NCI-H345 treated with DMSO at 0.1 percent for 48 hours (cell line): ENCODE measurements at regions not wholly inside any gene's neighbourhood (a gene's known extent, or its start where the extent isn't known, plus 50 kb on each side); places are given as distances from the start of the nearest gene placed in this dataset.
"Not testable (repeated sequence)": the region's sequence is repeated elsewhere in the genome, so short reads cannot be mapped to it uniquely, and the experiment has no call there.

Experiments used
- DNase-seq: peaks from one replicate; lab custom pipeline; 2025; ENCODE audit not compliant: unreplicated experiment; lab: John Stamatoyannopoulos, UW

- peak; percentile 5 for DNase-seq
Observed at GRCh38 chr22:19599626-19600243, 75.5 kb upstream of the CLDN5 start.

DNA sequence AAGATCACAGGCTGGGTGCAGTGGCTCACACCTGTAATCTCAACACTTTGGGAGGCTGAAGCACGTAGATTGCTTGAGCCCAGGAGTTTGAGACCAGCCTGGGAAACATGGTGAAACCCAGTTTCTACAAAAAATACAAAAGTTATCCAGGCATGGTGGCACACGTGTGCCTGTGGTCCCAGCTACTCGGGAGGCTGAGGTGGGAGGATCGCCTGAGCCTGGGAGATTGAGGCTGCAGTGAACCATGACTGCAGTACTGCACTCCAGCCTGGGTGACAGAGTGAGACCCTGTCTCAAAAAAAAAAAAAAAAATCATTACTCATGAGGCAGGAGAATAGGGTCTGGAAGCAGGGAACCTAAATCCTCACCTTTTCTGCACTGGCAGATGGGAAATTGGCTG is 79.1 kb upstream of the CLDN5 start:
- not testable (repeated sequence) for DNase-seq

DNA sequence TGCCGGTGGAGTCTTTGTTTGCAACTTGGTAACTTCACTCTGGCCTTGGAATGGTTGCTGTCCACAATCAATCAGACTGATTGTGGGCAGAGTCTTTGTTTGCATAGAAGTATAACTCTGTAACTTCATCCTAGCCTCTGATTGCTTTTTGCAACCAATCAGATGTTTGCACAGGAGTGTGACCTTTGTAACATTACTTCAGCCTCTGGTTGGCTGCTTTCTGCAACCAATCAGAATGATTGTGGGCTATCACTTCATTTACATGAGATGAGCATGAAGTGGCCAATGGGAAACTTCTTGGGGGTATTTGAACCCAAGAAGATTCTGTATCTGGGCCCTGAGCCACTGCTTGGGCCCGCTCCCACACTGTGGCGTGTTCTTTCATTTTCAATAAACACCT is 79.6 kb upstream of the CLDN5 start:
- DNase-seq: no peak

GRCh38 chr22:19604711-19605268 is 80.6 kb upstream of the CLDN5 start:
- DNase-seq: no peak

GRCh38 chr22:19605508-19606331 is 81.5 kb upstream of the CLDN5 start:
- DNase-seq: no peak

DNA sequence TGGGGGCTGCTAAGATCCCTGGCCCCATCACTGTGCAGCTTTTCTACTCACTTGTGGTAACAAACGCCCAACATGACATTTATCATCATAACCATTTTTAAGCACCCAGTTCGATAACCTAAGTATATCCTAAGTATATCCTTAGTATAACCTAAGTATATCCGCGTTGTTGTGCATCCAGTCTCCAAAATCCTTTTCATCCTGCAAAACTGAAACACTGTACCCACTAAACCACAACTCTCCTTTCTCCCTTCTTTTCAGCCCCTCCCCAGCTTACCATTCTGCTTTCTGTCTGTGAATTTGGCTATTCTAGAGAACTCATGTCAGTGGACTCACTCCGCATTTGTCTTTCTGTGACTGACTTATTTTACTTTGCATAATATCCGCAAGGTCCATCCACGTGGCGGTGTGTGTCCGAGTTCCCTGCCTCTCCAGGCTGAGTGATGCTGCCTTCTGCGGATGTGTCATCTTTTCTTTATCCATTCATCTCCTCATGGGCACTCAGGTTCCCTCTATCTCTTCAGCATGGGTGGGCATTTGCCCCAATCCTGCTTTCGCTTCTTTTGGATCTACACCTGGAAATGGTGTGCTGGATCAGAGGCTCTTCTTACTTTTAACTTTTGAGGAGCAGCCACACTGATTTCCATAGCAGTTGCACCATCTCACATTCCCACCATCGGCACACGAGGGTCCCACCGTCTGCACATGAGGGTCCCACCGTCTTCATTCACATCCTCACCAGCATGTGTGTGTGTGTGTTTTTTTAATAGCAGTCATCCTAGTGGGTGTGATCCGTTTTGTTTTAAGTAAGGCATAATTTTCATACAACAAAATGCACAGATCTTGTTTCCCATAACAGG is 82.4 kb upstream of the CLDN5 start:
- no peak for DNase-seq

DNA sequence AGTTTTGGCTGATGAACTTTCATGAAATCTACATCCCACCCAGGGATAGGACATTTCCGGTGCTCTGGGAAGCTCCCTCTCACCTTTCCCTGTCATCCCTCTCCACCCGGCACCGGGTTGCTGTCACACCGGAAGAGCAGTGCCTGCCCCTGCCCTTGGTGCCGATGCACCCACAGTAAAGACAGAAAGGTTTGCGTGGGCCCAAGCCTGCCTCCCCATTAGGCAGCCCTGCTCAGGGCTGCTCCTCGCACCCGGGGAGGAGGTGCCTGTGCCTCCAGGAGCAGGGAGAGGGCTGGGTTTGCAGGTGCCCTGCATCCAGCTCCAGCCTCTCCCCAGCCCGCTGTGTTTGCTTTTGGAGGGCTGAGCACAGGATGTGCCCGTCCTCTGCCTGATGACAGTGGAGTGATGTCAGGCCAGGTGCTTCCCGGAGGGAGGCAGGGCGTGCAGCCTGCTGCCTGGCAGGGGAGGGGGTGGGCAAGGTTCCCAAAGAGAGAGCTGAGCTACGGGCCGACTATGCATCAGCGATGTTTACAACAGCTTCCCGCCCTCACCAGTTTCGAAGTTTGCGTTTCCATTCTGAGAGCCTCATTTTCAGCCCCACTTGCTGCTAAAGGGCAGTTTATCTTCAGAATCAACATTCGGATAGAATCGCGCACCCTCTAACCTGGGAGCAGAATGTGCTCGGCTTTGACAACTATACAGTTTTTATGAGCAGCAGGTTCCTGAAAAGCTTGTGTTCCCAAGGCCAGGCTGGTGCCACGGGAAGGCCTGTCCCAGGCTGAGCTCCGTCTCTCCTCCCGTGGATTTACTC is 83.2 kb upstream of the CLDN5 start:
- DNase-seq: peak; percentile 65

DNA sequence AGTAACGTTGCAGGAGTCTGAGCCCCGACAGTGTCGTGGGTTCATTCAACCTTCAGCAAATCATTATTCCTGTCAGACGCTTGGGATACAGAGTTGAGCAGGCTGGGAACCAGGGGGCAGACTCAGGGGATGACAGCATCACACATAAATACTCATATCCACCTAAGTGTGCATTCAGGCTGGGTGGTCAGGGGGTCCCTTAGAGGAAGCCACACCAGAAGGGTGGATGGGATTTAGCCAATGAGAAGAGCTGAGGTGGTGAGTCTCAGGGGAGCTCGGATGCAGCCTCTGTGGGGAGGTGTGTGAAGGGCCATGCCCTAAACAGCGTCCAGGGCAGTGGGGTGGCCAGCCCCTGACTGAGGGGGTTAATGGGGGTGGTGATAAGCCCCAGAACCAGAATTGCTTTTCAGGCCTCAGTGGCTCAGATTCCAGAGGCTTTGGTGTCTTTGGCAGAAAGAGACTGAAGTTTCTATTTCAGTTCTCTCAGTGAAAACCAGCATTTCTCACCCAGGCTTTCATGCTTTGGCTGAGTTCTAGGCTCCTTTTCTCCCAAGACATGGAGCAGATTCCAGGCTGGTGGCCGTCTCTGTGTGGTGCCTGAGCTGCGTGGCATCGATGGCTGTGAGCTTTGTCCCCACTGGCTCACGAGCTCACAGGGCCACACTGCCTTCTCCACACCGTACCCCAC is 83.9 kb upstream of the CLDN5 start:
- no peak for DNase-seq

DNA sequence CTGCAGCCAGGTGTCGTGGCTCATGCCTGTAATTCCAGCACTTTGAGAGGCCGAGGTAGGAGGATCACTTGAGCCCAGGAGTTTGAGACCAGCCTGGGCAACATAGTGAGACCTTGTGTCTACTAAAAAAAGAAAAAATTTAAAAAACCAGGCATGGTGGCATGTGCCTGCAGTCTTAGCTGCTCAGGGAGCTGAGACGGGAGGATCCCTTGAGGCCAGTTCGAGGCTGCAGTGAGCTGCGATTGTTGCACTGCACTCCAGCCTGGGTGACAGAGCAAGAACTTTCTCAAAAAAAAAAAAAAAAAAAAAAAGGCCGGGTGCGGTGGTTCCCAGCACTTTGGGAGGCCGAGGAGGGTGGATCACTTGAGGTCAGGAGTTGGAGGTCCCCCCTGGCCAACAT is 85.5 kb upstream of the CLDN5 start:
- DNase-seq: not testable (repeated sequence)

DNA sequence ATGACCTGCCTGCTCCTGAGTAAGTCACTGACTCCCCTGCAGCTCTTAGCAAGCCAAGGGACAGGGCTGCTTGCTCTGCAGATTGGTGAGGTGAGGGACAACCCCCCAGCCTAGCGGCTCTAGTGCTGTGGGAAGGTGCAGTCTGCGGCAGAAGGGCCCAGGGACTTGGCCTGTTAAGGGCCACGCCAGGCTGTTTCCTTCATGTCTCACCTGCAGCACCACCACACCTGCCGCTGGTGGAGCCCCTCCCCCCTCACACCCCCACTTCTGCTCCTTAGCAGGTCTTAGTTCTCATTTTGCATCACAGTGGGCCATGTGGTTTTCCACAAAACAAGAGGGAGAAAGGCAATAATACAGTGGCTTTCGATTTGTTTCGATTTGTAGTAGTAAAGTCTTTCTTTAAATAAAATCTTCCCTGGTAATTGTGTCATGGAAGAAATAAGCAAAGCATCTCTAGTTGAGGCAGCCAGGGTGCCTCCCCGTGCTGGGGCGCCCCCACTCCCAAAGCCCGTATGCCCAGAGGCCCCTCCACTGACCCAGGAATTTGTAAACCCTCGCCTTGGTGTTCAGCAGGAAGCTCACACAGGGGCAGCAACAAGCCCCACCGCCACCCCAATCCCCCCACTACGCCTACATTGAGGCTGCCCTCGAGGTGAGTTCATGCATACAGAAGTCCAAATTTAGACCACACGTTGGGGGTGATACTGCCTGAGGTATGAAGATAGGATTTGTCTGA is 86.5 kb upstream of the CLDN5 start:
- DNase-seq: no peak

GRCh38 chr22:19611590-19611989 is 87.4 kb upstream of the CLDN5 start:
- no peak for DNase-seq

DNA sequence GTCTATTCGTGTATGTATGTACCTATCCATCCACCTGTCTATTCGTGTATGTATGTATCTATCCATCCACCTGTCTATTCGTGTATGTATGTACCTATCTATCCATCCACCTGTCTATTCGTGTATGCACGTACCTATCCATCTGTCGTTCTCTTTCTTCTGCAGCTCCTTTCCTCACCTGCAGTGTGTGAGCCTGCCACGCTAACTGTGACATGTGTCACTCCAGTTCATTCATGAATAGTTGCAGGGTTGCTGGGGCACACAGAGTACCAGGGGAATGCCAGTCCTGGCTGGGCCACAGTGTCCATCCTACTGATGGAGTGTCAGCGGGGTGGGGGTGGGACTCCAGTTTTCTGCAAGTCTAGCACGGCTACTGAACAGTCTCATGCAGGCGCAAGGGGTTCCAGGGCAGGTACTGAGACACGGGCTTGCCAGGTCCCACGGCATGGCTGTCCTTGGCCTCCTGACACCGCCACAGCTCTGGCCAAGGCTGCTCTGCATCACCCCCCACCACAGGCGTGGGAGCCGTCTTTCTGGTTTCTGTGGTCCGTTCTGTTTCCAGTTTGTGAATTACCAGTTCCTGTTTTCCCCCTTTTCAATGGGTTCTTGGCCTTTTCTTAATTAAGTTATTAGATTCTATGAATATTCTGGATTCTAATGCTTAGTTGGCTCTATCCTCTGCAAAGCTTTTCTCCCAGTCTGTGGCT is 88.8 kb upstream of the CLDN5 start:
- DNase-seq: no peak

GRCh38 chr22:19614536-19614863 is 90.3 kb upstream of the CLDN5 start:
- no peak for DNase-seq

DNA sequence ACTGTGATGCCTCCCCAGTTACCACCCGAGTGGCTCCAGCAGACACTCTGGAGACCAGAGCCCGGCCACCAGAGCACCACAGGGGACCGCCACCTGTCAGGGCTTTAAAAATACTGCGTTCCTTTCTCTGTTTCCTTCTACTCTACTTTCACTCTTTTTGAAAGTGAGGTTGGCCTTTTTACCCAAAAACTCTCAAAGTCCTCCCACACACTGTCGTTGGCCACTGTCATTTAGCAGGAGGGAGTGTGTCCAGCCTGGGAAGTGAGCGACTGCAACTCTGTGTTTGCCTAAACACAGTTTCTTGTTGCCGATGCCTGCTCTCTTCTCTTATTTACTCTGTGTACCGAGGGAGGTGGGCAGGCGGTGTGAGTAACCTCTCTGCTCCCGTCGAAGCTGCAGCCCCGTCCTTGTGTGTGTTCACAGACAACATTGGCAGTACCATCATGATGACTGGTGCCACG is 90.8 kb upstream of the CLDN5 start:
- no peak for DNase-seq

GRCh38 chr22:19615867-19616581 is 91.8 kb upstream of the CLDN5 start:
- DNase-seq: no peak

DNA sequence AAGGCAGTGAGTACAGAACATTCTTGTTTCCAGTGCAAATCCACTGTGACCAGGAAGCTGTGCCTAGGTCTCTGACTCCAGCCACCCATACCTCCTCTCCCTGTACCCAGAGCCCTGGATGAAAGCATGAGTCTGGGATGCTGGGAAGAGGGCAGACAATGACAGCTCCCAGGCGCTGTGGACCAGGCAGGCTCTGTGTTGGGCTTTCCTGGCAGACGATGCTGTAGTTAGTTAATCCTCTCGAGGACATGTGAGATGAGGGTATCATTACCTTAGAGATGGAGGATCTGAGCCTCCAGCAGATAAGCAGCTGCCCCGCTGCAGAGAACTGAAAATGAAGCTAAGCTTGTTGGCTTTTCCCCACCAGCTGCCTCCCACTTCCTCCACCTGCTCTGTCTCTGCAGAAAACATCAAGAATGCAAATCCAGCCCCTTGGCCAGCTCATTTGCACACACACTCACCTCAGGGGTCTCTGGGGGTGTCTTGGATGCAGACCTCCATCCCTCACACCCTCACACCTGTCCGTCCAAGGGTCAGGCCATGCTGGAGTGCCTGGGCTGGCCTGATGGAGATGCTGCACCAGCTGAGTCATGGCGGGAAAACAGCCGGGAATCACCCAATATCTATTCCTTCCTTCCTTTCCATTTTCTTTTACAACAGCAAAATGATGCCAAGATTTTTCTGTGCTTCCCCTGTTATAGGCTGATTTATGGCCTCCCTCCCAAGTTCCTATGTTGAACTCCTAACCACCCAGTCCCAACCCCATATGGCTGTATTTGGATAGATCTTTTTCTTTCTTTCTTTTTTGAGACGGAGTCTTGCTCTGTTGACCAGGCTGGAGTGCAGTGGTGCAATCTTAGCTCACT is 94.9 kb upstream of the SEPTIN5 start:
- DNase-seq: no peak

GRCh38 chr22:19620742-19621371 is 93.4 kb upstream of the SEPTIN5 start:
- peak; percentile 33 for DNase-seq
